ENCODE measurements at regions not wholly inside any gene's neighbourhood (a gene's known extent, or its start where the extent isn't known, plus 50 kb on each side); places are given as distances from the start of the nearest gene placed in this dataset.

DNA sequence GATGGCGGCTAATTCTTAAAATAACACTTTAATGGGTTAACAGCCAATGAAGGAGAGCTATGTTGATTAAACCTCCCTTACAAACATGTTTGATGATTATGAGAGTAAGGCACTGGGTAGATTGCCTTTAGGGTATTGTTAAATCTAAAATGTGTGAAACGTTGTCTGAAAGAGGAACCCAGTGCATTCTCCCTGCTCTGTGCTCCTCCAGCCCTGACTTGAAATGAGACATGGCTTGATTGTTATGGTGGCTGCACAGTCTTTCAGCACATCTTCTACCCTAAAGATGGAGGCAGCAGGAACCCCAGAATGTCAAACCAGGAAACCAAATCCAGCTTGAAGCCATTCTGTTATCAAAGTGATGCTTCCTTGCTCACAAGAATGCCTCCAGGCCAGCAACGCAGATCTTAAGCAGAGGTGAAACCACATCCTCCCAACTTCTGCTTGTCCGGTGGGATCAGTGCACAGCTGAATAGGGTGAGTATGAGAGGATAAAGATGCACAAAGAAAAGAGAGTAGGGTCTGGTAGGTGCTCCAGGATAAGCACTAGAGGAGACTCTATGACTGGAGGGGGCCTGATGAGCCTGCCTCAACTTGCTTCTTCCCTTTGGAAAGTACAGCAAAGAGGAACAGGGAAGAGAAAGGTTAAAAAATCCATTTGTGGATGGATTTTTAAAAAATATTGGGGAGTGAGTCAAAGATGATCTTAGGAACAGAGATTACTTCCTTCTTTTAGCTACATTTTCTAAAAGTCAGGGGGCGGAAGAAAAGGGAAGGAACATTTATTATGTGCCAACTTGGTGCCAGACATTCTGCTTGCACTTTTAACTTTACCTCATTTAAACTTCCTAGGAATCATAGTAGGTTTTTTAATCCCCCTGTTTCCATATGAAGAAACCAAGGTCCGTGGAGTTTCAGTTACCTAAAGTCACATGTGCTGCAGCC lies 523.0 kb downstream of the TXNL1 start:
- DNase-seq, result no peak

DNA sequence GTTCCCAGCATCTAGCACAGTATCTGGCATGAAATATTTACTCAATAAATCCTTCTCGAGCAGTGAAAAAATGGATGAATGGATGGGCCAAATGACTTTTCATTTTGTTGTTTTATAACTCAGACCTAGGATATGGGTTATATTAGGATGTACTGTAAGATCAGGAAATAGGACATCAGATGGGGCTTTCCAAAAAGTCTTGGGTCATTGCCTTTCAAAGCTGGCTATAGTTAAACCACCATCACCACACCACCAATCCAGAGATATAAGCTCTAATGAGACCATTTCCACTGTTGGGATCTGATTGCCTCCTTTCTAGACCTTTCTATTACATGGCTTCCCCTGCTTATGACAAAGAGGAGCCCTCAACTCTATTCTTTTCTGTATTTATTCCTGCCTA lies 525.0 kb upstream of the TCF4 start:
- DNase-seq, result no peak

DNA sequence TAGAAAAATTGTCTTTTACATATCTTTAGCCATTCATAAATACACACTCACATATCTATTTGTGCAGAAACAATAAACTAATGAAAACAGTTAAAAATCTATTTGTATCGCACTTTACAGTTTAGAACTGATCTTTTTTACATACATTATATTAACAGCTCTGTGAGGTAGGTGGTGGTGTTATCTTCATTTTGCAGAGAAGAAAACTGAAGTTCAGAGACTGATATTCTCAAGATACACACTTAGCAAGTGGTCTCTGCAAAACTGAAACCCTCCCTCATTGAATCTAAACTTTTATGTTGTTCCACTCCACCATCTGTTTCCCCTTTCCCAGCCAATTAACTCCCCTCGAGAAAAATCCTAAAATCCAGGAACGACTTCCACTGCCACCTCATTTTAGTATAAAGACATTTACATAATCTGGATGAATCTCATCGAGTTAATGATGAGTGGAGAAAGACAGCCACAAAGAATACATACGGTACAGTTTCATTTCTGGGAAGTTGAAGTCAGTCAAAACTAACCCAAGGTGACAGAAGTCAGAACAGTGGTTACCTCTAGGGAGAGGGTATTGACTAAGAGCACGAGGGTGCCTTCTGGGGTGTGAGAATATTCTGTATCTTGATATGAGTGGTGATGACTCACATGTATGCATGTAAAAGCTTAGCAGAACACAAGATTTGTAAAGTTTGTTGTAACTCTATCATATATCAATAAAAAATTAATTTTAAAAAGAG lies 524.2 kb upstream of the TCF4 start:
- no peak for DNase-seq

DNA sequence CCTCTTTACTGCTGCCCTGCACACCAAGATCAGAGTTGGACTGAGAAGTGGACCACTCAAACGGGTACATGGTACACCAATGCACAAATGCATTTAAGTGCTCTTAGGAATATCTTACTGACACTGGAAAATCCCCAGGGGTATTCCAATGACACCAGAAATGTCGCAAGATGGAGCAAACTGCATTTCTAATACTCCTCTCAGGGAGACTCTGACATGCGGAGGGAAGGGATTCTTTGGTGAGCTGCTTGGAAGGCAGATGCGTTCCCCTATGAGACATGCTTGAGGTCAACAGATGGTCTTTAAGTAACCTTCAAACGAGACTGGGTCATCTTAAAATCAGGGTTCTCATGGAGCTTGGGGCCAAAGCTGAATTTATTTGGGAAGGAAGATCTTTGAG lies 521.8 kb upstream of the TCF4 start:
- no peak for DNase-seq

GRCh38 chr18:56108478-56109367 lies 520.7 kb upstream of the TCF4 start:
- DNase-seq, result no peak

DNA sequence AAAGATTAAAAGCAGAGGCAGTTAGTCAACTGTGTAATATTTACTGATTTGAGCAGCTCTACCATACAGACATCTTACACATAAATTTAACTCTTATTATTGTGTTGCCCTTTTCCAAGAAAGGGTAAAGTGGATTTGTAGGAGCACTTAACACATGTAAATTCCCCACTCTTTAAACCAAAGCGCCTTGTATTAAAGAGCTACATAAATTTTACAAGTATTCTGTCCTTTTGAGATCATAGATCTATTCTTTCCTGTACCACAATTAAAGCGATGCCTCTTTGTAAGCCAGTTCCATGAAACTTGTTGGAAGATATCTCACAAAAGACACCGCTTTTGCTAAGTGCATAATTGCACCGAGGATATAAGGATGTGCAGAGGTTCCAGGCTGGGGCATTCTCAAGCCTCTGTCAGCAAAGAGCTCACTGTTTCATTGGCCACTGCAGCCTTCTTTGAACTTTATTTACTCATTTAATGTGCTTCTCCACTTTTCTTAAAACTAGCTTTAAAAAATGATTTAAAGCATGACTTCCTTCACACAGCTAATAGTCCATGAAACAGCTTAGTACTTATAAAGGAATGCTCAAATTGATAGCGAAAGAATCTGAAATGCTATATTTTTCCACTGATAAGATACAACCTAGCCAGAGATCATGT lies 520.0 kb upstream of the TCF4 start:
- DNase-seq, result no peak

- no peak for DNase-seq
These were observed 512.2 kb upstream of the TCF4 start for GRCh38 chr18:56100090-56100722.

DNA sequence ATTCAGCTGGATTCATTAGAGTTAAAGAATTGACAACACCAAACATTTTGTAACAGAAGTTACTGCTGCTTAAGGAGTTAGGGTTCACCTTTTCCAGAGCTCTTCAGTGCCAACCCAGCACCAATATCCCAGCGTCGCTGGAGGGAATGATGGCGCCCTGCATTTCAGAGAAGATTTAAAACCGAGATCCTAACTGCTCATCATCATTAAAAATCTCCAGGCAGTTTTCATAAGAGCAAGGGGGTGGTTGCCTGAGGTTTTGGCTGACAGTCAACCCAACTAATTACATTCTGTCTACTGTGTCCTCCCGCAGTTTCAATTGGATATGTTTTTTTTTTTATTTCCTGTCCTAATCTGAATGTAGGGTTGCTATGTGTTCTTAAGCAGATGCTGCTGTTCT lies 509.6 kb upstream of the TCF4 start:
- no peak for DNase-seq

DNA sequence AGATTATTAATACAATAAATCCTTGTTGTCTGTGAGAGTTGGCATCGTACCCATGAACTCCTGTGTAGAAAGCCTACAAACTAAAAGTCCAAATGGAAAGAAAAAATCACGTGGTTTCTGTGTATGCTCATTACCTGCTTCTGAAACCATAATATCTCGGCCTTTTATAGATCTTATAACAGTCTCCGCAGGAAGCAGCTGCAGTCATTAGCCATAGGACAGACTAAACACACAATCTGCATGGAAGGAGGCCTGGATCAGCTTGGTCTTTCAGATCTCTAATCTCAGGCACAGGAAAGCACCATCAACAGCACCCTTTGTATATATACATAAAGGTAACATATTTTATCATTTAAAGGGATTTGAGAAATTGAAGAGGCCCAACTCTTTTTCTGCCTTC lies 508.9 kb upstream of the TCF4 start:
- DNase-seq, result no peak

GRCh38 chr18:56089612-56090258 lies 501.7 kb upstream of the TCF4 start:
- DNase-seq, result no peak

- no peak for DNase-seq
These were observed 498.8 kb upstream of the TCF4 start for GRCh38 chr18:56086786-56087185.

DNA sequence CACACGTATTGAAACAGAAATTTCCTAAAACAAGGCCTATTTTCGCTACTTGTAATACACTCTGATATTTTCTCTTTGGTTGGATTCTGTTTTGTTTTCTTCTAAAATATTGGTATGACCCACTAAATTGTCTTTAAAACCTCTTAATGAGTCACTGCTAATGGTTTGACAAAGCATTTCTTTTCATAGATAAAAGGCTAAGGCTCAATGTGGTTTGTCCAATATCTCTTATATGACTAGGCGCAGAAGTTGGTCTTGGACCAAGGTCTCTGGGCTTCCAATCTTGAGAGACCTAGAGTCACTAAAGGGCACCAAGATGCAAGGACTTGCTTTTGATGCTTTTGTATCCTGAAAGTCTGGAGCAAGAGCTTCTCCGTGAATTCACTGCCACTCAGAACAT lies 498.2 kb upstream of the TCF4 start:
- DNase-seq, result no peak

- DNase-seq, result no peak
These were observed 497.6 kb upstream of the TCF4 start for GRCh38 chr18:56085551-56085950.

DNA sequence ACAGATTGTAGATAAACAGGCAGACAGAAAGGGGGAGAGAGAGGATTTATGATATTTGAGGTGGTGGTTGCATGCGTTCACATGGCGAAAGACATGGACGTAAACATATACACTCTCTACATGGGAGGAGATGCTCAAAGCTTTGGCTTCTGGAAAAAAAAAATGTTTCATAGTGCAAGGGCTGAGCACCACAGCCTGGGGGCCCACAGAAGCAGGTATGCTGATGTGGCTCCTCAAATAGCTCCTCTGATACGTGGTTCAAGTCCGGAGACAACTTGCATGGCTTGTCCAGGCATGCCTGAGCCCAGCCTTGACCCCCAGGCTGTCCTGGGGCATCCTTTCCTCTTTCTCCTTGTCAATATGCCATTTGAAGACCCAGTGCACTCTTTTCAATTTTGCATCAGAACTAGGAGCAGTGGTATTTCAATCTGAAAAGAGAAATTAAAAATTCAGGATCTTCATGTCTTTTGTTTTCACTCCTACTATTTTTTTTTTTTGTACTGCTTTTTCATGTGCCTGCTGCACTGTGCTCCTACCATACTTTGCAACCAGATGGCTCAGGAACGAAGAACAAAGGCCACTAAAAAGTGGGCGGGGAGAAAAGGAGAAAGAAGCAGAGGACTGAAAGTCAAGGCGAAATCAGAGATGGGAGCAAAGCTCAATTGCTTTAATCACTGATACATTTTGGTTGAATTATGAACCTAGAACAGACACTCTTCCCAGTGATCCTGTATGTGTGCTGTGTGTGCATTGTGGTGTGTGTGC lies 495.7 kb upstream of the TCF4 start:
- DNase-seq, result no peak

- DNase-seq, result no peak
These were observed 495.1 kb upstream of the TCF4 start for GRCh38 chr18:56083097-56083521.

- DNase-seq, result no peak
These were observed 488.7 kb upstream of the TCF4 start for GRCh38 chr18:56076723-56077122.

- DNase-seq, result no peak
These were observed 480.7 kb upstream of the TCF4 start for GRCh38 chr18:56068701-56069100.

DNA sequence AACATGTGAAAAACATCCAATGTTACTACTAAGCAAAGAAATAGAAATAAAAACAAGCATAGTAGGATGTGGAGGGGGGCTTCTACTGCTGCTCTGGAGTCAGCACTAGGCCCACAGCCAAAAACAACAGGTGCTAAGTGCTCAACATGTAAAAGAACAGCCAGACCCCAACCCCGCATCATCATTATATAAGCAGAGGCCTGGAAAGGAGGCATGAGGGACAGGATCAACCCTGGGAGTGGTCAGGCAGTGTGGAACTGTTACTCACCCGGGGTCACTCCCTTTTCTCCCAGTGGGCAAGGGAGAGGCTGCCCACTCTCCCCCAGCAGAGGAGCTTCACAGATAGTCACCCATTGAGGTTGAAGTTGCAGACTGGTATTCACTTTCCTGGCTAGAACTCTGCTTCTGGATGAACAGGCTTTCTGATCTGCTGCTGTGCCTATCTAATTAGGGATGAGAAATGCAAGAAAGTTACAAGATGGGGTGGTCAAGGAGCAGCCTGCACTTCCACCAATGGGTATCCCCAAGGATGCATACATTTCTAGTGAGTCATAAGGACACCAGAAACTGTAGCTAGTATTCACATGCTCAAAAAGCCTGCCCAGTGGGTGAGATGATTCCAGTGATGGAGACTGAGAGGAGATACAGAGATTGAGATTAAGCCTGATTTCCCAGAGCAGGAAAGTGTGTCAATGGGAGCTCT lies 480.1 kb upstream of the TCF4 start:
- no peak for DNase-seq

DNA sequence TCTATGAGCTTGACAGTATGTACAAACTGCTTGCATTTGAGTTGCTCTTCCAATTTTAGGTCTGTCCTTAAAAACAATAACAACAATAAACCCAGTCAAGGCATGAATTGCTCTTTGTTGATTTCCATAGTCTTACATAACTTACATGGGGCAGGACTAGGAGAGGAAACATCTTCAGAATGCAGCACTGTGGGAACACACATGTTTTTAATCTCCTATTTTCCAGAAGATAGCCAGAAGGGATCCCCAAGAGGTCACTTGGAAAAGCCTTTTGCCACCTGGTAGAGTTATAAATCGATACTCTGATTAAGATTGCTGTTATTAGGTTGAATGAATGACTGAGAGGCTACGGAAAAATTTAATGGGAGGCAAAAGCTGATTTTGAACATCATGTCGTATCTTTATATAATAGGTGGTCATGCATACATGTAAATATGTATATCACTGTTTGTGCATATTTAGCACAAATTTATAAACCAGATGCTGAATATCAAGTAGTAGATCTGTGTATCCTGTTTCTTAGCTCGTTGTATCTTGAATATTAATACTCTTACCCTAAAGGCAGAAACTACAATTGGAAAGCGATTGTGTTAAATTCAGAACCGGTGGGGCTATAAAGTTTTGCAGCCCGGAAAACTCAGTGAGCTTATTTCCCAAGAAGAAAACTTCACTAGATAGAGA lies 479.4 kb upstream of the TCF4 start:
- DNase-seq, result no peak
